ENCODE measurements at regions not wholly inside any gene's neighbourhood (a gene's known extent, or its start where the extent isn't known, plus 50 kb on each side); places are given as distances from the start of the nearest gene placed in this dataset.

DNA sequence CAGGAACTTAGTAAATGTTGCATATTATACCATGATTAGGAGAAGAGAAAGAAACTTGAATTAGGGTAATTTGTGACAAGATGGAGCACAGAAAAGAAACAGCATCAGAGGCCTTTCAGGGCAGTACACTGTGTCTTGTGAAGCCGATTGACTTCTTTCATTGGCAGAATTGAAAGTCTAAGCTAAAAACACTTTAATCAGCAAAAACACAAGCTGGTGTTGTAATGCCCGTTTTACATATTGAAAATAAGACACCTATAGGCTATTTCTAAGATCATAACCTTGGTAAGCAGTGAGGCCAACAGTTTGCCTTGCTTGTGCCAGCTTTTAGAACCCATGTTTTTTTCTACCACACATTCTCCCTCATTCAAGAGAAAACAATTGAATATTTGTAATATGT is 1378.1 kb upstream of the NXPH2 start:
- TF ChIP-seq, protein P1, sequence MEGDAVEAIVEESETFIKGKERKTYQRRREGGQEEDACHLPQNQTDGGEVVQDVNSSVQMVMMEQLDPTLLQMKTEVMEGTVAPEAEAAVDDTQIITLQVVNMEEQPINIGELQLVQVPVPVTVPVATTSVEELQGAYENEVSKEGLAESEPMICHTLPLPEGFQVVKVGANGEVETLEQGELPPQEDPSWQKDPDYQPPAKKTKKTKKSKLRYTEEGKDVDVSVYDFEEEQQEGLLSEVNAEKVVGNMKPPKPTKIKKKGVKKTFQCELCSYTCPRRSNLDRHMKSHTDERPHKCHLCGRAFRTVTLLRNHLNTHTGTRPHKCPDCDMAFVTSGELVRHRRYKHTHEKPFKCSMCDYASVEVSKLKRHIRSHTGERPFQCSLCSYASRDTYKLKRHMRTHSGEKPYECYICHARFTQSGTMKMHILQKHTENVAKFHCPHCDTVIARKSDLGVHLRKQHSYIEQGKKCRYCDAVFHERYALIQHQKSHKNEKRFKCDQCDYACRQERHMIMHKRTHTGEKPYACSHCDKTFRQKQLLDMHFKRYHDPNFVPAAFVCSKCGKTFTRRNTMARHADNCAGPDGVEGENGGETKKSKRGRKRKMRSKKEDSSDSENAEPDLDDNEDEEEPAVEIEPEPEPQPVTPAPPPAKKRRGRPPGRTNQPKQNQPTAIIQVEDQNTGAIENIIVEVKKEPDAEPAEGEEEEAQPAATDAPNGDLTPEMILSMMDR (IDR thresholded peaks at IDR 0.05; ENCODE audit: poor library complexity, severe bottlenecking): no peak
- no peak for TF ChIP-seq TAF1 (IDR thresholded peaks at IDR 0.05; ENCODE audit: low read depth)
- TF ChIP-seq REST (IDR thresholded peaks at IDR 0.05; ENCODE audit: borderline replicate concordance): no peak
- no peak for TF ChIP-seq EP300 (conservative IDR thresholded peaks at IDR 0.05; ENCODE audit: poor library complexity, severe bottlenecking)
- no peak for TF ChIP-seq EZH2 (IDR thresholded peaks at IDR 0.05; ENCODE audit: borderline replicate concordance, insufficient read depth, low read length, poor library complexity, severe bottlenecking)
- no peak for TF ChIP-seq MXI1 (conservative IDR thresholded peaks at IDR 0.05; ENCODE audit: poor library complexity, severe bottlenecking)
- no peak for TF ChIP-seq RAD21 (conservative IDR thresholded peaks at IDR 0.05)
- TF ChIP-seq SMC3 (conservative IDR thresholded peaks at IDR 0.05; ENCODE audit: poor library complexity): no peak
- no peak for TF ChIP-seq POLR2AphosphoS5 (IDR thresholded peaks at IDR 0.05)
